GM12878 (cell line): ENCODE measurements at regions not wholly inside any gene's neighbourhood (a gene's known extent, or its start where the extent isn't known, plus 50 kb on each side); places are given as distances from the start of the nearest gene placed in this dataset.

Source experiments
- CBFB ChIP-seq: IDR thresholded peaks from 2 replicates; pipeline ENCODE4 v1.6.1; 2016; ENCODE audit warnings: antibody characterized with exemption, low read depth
- EP300 ChIP-seq, 2 experiments: fragments of 150-350 bp in 1 of 2; IDR thresholded peaks; 2 replicates each; pipeline ENCODE4 v1.6.1; 2011 to 2012; ENCODE audit warnings: low read depth in 2 of 2, low read length in 2 of 2, borderline replicate concordance in 1 of 2, improper control_type of control experiment in 1 of 2, inconsistent platforms in 1 of 2; ENCODE audit not compliant: control insufficient read depth in 1 of 2
- ESRRA ChIP-seq: IDR thresholded peaks from 2 replicates; pipeline ENCODE4 v1.6.1; 2012; ENCODE audit warnings: mild to moderate bottlenecking, low read length, improper control_type of control experiment
- NR2C2 ChIP-seq: IDR thresholded peaks from 2 replicates; pipeline ENCODE4 v1.6.1; 2011; ENCODE audit warnings: borderline replicate concordance, low read depth; ENCODE audit not compliant: control insufficient read depth, insufficient read length
- NRF1 ChIP-seq: conservative IDR thresholded peaks from 2 replicates; pipeline ENCODE4 v1.6.1; 2011; ENCODE audit warnings: mild to moderate bottlenecking, low read depth, low read length, improper control_type of control experiment
- POLR2A ChIP-seq: IDR thresholded peaks from 2 replicates; pipeline ENCODE4 v1.6.1; 2011; ENCODE audit warnings: low read depth, mild to moderate bottlenecking, low read length
- RUNX3 ChIP-seq: IDR thresholded peaks from 2 replicates; pipeline ENCODE4 v1.6.1; 2012; ENCODE audit warnings: low read length, inconsistent platforms
- SIX5 ChIP-seq: IDR thresholded peaks from 2 replicates; pipeline ENCODE4 v1.6.1; 2011; ENCODE audit warnings: mild to moderate bottlenecking, low read depth, low read length, moderate library complexity; ENCODE audit not compliant: severe bottlenecking
- ZNF24 ChIP-seq: fragments of 450-650 bp; IDR thresholded peaks from 2 replicates; pipeline ENCODE4 v1.6.1; 2017; ENCODE audit warnings: antibody characterized with exemption, mild to moderate bottlenecking
- TF ChIP-seq, protein P1 (sequence below), 3 experiments: IDR thresholded peaks in 2 of 3; conservative IDR thresholded peaks in 1 of 3; 2 replicates each; pipeline ENCODE4 v1.5.1; 2011; ENCODE audit warnings: low read depth in 3 of 3, low read length in 3 of 3, mild to moderate bottlenecking in 3 of 3, control low read depth in 2 of 3, moderate library complexity in 2 of 3, inconsistent platforms in 1 of 3, mixed read lengths in 1 of 3; ENCODE audit not compliant: control insufficient read depth in 2 of 3, insufficient read depth in 1 of 3; ENCODE audit errors: extremely low read depth in 1 of 3

DNA sequence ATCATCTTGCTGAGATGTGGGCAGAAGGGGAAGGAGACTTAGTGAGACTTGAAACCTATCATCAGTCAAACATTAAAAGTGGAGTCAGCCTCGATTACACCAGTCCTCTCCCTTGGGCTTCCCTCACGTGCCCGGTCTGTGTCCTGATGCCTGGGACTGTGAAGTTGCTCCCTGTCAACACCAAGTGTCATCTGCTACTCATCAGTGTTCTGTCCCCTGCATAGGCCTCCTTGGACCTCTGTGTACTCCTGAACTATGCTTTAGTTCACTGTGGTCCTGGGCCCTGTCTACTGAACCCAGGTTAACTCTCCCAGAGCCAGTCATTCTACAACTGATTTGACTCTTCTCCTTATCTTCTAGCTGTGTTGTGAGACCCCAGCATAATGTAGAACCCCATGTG is 506.3 kb downstream of the TYW1 start:
- TF ChIP-seq CBFB = no peak
- TF ChIP-seq, protein P1, sequence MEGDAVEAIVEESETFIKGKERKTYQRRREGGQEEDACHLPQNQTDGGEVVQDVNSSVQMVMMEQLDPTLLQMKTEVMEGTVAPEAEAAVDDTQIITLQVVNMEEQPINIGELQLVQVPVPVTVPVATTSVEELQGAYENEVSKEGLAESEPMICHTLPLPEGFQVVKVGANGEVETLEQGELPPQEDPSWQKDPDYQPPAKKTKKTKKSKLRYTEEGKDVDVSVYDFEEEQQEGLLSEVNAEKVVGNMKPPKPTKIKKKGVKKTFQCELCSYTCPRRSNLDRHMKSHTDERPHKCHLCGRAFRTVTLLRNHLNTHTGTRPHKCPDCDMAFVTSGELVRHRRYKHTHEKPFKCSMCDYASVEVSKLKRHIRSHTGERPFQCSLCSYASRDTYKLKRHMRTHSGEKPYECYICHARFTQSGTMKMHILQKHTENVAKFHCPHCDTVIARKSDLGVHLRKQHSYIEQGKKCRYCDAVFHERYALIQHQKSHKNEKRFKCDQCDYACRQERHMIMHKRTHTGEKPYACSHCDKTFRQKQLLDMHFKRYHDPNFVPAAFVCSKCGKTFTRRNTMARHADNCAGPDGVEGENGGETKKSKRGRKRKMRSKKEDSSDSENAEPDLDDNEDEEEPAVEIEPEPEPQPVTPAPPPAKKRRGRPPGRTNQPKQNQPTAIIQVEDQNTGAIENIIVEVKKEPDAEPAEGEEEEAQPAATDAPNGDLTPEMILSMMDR (IDR thresholded peaks at IDR 0.05 in 2 of 3, conservative IDR thresholded peaks at IDR 0.05 in 1 of 3; ENCODE audit: control insufficient read depth in 2 of 3, extremely low read depth in 1 of 3, insufficient read depth in 1 of 3, low read depth in 3 of 3, low read length in 3 of 3) = no peak
- no peak for TF ChIP-seq NRF1
- TF ChIP-seq ESRRA = no peak
- no peak for TF ChIP-seq RUNX3
- TF ChIP-seq NR2C2 = no peak
- no peak for TF ChIP-seq ZNF24
- TF ChIP-seq POLR2A = no peak
- no peak for TF ChIP-seq SIX5
- TF ChIP-seq EP300 (IDR thresholded peaks at IDR 0.05; ENCODE audit: borderline replicate concordance in 1 of 2, control insufficient read depth in 1 of 2, low read depth in 2 of 2, low read length in 2 of 2) = no peak
